HuH-7.5 (cell line): ENCODE measurements at regions not wholly inside any gene's neighbourhood (a gene's known extent, or its start where the extent isn't known, plus 50 kb on each side); places are given as distances from the start of the nearest gene placed in this dataset.
"Not testable (repeated sequence)": the region's sequence is repeated elsewhere in the genome, so short reads cannot be mapped to it uniquely, and the experiment has no call there.

Experiments used
- DNase-seq: peaks from one replicate; pipeline ENCODE4 v3.0.0; 2011; ENCODE audit warnings: low spot score

DNA sequence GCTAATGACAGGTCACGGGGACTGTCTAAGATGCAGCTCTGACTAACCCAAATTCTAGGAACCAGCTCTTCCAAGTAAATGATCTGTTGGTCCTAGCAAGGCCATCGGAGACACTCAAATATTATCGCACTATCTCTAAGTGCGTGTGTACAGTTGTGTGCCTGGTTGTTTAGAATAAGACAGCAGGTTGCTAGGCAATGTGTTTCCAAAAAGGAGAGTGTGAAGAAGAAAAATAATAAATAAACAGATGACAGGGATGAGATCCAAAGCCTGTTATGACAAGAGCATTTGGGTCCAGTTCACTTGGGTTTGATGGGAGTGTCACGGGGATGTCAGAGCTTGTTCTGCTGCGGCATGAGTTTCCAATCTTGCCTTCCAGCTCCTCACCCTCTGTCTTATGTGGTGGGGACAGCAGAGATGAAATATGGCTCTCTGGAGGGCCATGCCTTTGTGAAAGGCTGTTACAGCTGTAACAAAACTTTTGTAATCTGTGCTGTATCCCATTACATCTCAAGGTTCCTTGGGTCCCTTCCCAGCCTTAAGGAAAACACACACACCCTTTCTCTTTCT lies 127.5 kb upstream of the TNP1 start:
- no peak for DNase-seq

DNA sequence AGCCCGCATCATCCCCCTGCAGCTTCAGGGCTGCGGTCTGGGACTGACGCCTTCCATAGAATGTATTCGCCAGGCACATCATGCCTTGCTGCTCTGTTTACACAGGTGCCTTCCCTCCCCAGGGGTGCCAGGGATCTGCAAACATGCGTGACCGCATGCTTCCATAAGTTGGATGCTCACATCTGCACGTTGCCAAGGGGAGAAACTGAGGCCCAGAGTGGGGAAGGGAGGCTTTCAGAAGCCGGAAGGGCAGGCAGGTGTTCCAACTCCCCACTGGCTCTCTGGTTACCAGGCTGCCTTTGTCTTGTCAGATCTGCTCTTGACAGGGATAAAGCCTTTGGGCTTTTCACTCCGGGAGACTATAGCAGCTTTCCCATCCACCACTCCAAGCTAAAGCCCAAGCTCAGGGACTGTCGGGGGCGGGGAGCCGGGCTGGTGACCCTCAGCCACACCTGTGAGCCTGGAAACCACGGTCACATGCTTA lies 125.8 kb upstream of the TNP1 start:
- DNase-seq, result no peak

DNA sequence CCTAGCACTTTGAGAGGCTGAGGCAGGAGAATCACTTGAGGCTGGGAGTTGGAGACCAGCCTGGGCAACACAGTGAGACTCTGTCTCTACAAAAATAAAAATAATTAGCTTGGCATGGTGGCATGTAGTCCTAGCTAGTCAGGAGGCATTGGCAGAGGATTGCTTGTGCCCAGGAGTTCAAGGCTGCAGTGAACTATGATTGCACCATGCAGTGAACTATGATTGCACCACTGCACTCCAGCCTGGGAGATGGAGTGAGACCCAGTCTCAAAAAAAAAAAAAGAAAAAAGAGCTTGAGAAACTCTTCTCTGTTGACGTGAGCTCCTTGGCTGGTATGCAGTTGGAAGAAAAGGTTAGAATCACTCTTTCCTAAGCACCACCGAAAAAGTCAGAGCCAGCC lies 125.1 kb upstream of the TNP1 start:
- no peak for DNase-seq

DNA sequence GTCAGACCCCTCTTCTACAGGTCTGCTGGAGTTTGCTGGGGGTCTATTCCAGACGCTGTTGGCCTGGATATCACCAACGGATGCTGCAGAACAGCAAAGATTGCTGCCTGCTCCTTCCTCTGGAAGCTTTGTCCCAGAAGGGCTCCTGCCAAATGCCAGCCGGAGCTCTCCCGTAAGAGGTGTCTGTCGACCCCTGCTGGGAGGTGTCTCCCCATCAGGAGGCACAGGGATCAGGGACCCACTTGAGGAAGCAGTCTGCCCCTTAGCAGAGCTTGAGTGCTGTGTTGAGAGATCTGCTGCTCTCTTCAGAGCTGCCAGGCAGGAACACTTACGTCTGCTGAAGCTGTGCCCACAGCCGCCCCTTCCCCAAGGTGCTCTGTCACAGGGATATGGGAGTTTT lies 122.1 kb upstream of the TNP1 start:
- DNase-seq, result not testable (repeated sequence)

DNA sequence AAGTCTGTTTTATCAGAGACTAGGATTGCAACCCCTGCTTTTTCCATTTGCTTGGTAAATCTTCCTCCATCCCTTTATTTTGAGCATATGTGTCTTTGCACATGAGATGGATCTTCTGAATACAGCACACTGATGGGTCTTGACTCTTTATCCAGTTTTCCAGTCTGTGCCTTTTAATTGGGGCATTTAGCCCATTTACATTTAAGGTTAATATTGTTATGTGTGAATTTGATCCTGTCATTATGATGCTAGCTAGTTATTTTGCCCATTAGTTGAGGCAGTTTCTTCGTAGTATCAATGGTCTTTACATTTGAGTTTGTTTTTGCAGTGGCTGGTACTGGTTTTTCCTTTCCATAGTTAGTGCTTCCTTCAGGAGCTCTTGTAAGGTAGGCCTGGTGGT lies 120.6 kb upstream of the TNP1 start:
- DNase-seq, result not testable (repeated sequence)

DNA sequence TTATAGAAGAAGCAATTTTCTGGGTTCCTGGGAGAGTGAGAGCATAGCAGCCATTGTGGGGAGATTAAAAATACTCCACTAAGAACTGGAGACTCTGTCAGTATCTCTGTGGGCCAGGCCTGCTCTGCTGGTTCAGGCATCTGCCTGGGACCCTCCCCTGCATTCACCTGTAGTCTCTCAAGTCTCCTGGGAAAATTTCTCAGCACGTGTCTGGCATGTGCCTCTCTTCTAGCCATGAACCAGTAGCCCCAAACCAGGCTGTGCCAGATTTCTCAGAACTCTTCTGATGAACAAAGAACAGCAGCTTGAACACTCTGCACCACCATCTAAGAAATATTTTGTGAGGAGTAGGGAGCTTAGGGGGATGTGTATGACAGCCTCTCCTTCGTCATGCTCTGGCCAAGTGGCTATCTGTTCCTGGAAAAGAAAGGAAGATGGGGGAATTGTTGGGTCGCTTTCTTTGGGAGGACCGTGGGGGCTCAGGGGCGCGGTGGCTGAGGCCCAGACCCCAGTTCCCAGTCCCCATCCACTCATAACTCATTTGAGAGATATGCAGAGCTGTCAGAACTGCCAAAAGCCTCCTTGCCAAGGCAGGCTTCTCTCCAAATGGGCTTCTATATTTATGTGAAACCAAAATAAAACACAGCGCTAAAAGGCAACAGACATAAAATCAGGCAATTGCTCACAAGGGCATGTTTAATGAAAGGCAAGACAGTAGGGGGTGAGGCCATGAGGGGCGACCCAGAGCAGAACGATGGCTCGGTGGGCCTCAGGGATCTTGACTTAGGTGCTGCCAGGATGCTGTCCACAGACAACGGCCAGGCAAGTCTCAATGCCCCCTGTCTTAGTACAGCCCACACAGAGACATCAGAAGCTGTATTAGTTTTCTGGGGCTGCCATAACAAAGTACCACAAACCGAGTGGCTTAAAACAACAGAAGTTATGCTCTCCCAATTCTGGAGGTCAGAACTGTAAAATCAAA lies 114.7 kb upstream of the TNP1 start:
- DNase-seq, result no peak

DNA sequence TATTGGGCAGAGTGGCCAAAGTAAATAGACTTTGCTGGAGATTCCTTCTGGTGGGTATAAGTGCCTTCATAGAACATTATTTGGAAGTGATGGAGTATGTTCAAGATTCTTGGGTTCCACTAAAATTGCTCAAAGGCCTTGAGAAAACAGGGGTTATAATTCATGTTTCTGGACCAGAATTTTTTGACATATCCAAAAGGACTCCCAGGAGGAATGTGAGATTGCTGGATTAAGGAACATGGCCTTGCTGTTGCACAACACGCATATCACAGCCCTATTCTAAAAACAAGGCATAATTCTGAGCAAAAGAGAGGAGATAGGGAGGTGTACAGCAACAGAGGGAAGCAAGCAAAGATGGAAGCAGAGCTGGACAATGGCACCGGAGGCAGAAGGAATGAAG lies 111.7 kb upstream of the TNP1 start:
- no peak for DNase-seq

DNA sequence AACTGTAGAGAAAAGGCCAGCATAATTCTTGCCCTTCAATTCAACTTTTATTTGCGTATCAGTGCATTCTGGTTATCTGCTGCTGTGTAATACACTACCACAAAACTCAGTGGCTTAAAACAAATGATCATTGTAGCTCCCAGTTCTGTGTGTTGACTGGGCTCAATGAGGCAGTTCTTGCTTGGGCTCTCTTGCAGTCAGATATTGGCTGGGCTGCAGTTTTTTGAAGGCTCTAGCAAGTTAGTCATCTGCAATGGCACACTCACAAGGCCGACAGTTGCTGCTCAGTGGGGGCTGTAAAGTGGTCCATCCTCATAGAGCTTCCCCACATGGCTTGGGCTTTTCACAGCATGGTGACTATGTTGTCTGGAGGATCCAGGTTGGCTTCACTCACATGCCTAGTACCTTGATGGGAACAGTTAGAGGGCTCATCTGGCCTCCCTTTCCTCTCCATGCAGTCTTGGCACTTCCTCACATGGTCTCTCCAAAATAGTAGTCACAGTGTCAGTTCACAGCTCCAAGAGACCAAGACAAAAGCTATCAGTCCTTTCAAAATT lies 110.6 kb upstream of the TNP1 start:
- DNase-seq, result no peak

DNA sequence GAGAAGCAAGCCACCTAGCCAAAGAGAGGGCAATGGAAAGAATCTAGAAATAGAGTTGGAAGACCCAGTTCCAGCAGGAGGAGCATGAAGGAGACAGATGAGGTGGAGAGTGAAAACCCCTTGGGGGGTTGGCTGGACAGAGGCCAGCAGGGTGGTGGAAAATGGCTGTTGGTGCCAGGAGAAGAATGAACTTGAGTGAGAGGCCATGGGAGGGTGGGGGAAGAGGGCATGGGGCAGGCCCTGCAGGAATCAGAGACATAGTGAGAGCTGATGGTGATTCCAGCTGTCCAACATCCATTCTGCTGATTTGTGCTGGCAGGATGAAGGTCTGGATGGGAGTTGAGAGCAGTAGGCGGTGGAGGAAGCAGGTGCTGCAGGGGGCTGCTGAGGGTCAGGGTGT lies 108.0 kb upstream of the TNP1 start:
- DNase-seq, result no peak

DNA sequence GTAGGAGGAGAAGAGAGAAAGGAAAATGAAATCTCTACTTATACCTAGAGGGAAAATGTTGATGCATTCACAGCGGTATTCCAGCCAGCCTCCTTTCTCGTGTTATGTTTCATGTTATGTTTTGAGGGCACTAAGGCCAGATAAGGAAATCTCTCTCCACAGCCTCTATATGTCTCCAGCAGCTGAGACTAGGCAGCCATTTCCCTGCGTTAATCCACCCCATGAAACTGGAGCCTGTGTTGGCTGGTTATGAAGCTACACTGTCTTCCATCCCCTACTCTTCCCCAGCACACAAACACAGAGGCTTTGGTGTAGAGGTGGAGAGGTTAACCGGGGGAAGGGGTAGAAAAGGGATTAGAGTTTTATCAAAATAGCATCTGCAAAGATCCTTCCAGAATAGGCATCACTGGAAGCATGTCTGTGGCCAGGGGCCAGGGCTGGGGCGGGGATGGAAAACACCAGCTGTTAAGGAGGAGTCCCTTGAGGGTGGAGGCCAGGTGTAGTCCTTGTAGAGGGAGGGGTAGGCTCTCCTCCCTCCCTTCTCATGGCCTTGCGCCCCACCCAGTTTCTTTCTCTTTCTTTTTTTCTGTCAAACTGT lies 100.9 kb upstream of the TNP1 start:
- DNase-seq, result no peak

DNA sequence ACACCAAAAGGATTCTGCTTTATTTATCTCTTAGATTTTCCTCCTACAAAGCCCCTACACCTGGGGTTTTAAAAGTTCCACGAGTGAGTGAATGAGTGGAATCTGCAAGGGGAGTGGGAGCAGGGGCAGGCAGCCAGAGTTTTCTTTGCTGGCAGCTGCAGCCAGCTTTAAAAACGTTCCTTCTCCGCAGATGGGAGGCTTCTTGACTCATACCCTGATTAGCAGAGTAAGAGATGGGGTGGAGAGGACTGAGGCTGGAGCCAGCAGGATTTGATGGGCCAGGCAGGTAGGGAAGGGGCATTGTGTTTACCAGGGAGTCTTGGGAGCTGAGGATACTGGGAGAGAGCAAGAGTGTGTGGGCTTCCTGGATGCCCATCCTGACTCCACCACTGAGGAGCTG lies 99.6 kb upstream of the TNP1 start:
- DNase-seq, result no peak

DNA sequence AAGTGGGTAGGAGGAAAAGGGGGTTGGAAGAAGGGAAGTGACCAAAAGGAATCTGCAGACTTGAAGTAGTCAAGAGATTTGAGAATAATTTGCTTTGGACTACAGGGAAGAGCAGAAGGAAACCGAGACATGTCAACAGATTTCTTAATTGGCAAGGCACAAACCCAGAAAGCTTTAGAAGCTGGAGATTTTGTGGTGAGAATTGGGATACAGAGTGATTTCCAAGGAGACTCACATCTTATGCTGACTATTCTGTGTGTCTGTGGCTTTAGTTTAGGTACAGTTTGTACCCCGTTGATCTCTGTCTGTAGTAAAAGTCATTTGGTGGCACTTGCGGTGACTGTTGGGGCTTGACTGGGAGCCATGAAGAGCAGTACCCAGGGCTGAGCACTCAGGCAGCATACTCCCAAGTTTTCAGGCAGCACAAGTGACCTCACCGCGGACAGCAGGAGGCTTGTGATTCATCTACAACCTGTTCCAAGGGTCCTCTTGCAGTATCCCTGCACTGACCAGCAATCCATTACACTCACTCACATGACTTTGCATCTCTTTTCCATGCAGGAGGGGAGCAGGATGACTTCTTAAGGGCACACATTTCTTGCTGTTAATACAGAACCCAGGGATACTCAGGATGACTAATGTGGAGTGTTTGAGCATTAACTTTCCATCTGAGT lies 97.1 kb upstream of the TNP1 start:
- no peak for DNase-seq

DNA sequence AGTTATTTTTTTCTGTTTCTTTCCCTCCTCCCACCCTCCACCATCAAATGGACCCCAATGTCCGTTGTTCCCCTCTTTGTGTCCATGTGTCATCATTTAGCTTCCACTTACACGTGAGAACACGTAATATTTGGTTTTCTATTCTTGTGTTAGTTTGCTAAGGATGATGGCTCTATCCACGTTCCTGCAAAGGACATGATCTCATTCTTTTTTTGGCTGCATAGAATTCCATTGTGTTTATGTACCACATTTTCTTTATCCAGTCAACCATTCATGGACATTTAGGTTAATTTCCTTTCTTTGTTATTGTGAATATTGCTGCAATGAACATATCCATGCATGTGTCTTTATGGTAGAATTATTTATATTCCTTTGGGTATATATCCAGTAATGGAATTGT lies 91.3 kb upstream of the TNP1 start:
- DNase-seq, result no peak

DNA sequence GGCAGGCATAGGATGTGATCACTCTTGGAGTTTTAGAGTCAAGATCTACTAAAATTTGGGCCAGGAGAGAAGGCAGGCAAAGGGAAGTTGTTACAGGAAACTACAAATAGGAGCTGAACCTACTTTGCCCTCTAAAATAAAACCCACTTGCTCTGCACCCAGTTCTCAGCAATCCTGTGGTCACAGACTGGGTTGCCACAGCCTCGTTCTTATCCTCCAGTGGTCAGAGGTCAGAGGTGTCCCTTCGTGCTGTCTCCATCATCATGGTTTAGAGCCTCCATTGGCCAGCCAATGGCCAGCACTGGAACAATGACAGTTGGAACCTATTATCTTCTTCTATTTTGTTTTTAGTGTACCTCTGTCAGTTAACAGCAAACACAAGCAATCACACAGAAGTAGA lies 90.7 kb upstream of the TNP1 start:
- no peak for DNase-seq

DNA sequence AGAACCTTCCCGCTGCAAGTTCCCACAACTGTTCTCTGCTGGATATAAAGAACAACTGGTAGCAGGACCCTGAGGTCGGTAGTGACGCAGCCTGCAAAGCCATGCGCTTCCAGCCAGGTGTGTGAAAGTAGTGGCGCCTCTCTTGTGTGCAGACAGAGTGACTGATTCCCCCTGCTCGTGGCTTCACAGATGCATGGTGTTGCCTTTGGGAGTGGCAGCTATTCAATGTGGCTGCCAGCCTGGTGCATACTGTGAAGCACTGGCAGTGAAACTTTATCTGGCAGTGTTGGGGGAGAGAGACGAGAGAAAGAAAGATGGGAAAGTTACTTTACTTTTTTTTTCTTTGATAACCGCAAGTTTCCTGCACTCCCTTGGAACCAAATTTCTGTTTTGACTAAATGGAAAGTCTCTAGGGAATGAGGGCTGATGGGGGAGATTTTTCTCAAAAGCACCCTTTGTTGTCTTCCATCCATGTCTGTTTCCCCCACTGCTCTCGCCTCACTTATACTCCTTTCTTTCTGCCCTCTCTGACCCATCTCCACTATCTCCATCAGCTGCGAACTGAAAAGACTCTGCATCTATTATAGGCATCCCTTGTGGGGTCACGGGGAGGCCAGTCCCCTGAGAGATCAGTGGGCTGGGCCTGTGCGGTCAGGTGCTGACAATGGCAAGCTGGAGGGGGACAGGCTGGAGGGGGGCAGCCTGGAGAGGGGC lies 90.0 kb upstream of the TNP1 start:
- no peak for DNase-seq

DNA sequence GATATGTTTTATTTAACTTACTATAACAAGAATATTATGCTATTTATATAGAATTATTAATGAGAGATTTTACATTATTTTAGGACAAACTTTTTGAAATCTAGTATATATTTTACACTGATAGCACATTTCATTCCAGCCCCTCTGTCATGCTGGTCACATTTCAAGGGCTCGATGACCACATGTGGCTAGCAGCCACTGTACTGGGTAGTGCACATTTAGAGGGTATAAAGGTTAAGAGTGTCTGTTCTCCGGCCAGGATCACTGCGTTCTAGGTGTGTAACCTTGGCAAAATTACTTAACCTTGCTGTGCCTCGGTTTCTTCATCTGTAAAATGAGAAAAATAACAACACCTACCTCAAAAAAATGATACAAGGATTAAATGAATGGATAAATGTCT lies 87.2 kb upstream of the TNP1 start:
- DNase-seq, result no peak

DNA sequence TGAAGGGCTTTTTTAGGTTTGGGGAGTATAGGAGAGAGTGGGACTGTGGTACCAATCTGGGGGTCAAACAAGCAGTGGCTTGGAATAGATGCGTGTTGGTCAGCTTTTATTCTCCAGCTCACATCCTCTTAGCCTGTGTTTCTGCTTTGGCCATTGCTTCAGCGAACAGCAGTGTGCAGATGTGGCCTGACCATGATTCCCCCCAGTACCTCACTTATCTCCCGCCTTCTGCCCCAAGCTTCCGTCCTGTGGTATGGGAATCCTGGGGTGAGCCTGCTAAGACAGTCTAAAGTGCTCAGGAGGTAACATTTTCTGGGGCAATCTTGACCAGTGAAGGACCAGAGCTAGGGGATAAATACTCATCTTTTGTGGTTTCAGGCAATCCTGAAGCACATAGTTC lies 84.9 kb upstream of the TNP1 start:
- no peak for DNase-seq

DNA sequence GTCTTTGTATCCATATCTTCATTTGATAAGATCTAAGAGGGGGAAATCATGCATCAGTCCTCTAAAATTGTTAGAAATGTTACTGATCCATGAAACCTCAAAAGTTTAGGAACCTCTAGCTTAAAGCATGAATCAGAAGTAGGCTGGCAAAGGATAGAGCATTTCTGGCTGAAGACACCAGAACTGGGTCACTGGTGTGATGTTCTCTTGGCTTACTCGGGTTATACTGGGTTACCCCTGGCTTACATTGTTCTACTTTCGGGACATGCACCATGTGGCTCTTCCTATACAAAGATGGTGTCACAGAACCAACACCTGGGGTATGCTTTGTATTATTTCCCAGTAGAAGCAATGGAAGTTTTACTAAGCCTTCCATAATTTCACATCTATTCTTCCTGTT lies 83.2 kb upstream of the TNP1 start:
- DNase-seq, result no peak

DNA sequence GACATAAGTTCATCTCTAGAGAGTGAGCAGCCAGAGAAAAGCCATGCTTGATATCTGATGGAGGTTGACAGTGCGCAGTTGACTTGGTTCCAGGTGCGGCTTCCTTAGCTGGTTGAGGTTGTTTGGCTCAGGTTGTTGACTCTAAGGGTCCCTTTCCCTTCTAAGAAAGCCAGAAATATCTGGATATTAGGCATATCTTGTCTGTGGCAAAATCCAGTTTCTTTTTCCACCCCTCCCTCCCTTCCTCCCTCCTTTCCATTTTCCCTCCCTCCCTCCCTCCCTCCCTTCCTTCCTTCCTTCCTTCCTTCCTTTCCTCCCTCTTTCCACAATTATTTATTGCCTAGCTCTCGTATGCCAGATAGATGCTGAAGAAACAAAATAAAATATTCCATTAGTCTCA lies 82.6 kb upstream of the TNP1 start:
- DNase-seq, result no peak

DNA sequence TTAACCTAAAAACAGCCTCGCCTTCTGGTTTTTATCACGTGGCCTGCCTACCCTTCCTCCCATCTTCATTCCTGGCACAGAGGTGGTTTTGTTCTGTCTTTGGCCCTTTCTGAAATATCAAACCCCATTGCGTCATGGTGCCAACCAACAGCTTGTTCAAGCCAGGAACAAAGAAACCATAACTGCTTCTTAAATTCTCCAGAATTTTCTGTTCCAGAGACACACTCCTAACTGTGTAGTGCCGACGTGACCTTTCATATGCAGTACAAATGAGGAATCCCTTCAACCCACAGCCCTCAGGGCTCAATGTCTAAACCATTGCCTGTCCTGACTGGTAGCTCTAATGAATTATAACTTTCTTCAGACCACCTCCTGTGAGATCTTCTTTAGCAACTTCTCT lies 82.2 kb upstream of the TNP1 start:
- DNase-seq, result no peak

DNA sequence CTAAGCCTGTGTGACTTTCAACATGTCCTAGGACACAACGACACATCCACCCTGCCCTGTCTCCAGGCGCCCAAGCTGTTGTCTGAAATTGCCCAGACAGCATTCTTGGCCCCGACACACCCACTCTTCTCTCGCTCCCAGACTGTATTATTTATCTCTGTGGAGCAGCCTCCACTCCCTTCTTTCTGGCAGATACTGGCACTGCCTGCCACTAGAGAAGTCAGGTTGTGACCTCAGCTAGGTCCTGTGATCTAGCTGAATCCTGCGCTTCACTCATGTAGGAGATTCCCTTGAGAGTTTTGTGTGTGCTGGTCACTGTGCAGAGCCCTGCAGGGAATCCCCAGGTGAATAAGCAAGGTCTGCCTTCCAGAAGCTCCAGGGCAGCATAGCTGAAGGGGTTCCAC lies 77.1 kb upstream of the TNP1 start:
- no peak for DNase-seq

DNA sequence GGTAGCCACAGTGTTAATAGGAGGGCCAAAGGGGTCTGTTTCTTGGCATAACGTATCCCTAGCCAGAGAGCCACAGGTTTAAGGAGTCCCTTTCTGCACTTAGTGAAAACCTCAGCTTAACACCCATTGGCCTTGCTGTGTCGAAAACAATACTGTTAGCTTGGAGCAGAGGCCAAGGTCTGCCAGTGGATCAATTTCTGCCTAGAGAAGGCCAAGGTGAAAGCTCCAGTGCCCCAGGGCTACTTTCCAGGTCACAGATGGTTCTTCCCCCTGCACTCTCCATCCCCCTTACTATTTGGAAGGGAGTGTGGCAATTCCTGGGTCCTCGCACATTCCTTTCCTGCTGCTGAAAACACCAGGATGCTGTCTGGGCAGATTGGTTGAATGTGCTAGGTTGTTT lies 74.8 kb upstream of the TNP1 start:
- no peak for DNase-seq
